GM06990 (cell line): ENCODE measurements at regions not wholly inside any gene's neighbourhood (a gene's known extent, or its start where the extent isn't known, plus 50 kb on each side); places are given as distances from the start of the nearest gene placed in this dataset.

Experiments used
- DNase-seq: peaks from one replicate; pipeline ENCODE4 v3.0.0-alpha.2; 2011; ENCODE audit not compliant: insufficient read length; ENCODE audit errors: extremely low read depth
- H3K27me3 ChIP-seq: replicated peaks from 2 replicates; pipeline ENCODE4 v1.6.0; 2011; ENCODE audit warnings: low read length; ENCODE audit not compliant: control insufficient read depth, insufficient read depth
- H3K36me3 ChIP-seq: 2 replicates; pipeline ENCODE4 v1.5.1; 2011; ENCODE audit warnings: low read length; ENCODE audit not compliant: control insufficient read depth, insufficient read depth
- H3K4me3 ChIP-seq: replicated peaks from 2 replicates; pipeline ENCODE4 v1.5.1; 2011; ENCODE audit warnings: low read depth, mild to moderate bottlenecking, control low read depth, low read length
- CTCF ChIP-seq: IDR thresholded peaks from 2 replicates; pipeline ENCODE4 v1.5.1; 2011; ENCODE audit warnings: low read length, control low read depth, mild to moderate bottlenecking, inconsistent platforms; ENCODE audit not compliant: insufficient read depth, poor library complexity, severe bottlenecking

GRCh38 chr7:156516791-156517378, 123.7 kb upstream of the RNF32 start:
- DNase-seq, result no peak
- no peak for TF ChIP-seq CTCF
- Histone ChIP-seq H3K27me3 (no peaks in the 10 kb centered on the region), H3K4me3 (no peak overlapping the region), H3K36me3 (no peaks in the 10 kb centered on the region)

GRCh38 chr7:156515911-156516790, 124.4 kb upstream of the RNF32 start:
- Histone ChIP-seq H3K4me3 (no peak overlapping the region), H3K36me3 (no peaks in the 10 kb centered on the region), H3K27me3 (no peaks in the 10 kb centered on the region)
- no peak for DNase-seq
- no peak for TF ChIP-seq CTCF

GRCh38 chr7:156514851-156515250, 125.7 kb upstream of the RNF32 start:
- Histone ChIP-seq H3K36me3 (no peaks in the 10 kb centered on the region), H3K4me3 (no peak overlapping the region), H3K27me3 (no peaks in the 10 kb centered on the region)
- no peak for TF ChIP-seq CTCF
- no peak for DNase-seq

GRCh38 chr7:156511426-156511825, 129.1 kb upstream of the RNF32 start:
- Histone ChIP-seq H3K36me3 (no peaks in the 10 kb centered on the region), H3K4me3 (no peak overlapping the region), H3K27me3 (no peaks in the 10 kb centered on the region)
- no peak for DNase-seq
- TF ChIP-seq CTCF, result no peak

- DNase-seq, result no peak
- TF ChIP-seq CTCF, result no peak
- Histone ChIP-seq H3K4me3 (no peak overlapping the region), H3K27me3 (no peaks in the 10 kb centered on the region), H3K36me3 (no peaks in the 10 kb centered on the region)
Measured at GRCh38 chr7:156510966-156511365, 129.6 kb upstream of the RNF32 start.
